NCI-H1694 (cell line): ENCODE measurements at regions not wholly inside any gene's neighbourhood (a gene's known extent, or its start where the extent isn't known, plus 50 kb on each side); places are given as distances from the start of the nearest gene placed in this dataset.

ENCODE experiments used
- DNase-seq: peaks from one replicate; lab custom pipeline; 2025; lab: John Stamatoyannopoulos, UW

DNA sequence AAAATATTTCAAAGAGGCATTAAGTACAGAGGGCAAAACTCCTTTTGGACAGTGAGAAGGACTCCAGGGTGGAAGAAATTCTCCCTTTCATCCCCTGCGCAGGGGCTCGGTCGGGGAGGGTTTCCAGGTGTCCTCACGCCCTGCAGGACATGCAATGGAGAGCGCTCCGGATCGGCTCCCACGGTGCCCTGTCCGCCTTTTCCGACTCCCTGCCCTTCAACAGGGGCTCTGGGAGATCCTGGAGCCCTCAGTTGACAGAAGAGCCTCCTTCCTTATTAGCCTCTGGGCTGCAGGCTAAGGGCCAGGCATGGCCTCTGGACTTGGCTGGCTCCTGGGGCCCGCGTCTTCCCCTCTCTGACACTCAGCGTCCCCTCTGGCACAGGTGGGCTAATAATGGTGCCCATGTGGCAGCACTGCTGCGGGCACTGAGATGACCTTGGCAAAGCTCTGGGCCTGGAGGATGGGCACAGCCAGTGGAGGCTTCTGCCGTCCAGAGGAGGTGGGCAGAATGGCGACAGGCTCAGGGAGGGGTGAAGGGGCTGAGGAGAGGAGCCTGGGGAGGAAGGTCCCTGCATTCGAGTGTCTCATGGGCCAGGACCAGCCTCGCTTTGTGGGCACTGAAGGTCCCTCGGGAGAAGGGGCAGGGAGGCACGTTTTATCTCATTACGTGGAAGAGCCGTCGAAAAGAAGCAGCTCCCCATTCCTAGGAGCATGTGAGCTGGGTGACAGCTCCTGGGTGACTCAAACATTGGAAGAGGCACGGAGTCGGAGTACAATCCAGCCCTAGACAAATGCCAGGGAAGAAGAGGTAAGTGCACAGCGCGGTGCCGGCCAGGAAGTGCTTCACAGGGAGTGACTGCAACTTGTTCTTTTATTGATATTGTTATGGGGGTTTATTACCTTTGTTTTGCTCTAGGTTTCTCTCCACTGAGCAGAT lies 161.7 kb downstream of the IRF8 start:
- DNase-seq: no peak

DNA sequence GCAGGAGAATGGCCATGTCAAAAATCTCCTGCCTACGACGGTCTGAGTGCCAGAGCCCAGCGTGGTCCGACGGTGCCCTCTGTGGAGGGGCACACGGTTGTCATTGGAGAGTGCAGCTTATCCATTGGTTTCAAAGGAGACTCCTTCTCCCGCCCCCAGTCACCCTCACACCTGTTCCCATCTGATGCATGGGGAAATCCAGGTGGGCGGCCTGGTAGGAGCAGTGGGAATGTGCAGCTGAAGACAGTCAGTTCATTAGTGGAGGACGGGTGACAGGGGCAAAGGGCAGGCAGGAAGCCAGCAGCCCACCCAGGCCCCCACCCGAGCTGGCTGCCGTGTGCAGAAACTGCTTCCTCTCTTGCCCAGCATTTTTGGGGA lies 162.3 kb downstream of the IRF8 start:
- no peak for DNase-seq

GRCh38 chr16:86061721-86062120 lies 162.8 kb downstream of the IRF8 start:
- no peak for DNase-seq

DNA sequence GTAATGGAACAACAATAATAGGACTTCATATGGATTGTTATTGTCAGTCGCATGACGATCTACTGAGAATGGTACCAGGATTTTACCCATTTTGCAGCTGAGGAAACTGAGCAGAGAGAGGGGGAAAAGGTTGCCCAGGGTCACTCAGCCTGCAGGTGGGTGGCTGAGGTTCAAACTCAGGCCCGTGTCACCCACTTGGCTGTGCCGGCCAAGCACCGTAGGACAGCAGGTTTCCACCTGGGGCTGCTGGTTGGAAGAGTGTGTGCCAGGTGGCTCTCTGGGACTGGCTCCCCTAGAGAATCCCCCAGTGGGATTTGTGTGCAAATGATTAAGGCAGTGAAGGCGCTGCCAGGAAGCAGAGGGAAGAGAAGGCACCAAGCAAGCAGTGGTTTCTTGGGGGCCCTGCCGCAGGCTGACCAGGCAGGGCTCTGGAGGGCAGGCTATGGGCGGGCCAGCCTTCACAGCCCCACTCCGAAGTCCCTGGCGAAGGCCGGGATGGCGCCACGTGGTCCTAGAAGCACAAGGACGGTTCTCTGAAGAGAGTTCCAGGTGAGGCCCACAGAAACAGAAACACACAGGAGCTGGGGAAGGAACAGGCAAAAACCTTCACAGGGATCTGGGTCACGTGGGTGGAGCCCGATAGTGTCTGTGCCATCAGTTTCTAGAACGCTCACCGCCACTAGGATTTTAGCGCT lies 163.5 kb downstream of the IRF8 start:
- no peak for DNase-seq

DNA sequence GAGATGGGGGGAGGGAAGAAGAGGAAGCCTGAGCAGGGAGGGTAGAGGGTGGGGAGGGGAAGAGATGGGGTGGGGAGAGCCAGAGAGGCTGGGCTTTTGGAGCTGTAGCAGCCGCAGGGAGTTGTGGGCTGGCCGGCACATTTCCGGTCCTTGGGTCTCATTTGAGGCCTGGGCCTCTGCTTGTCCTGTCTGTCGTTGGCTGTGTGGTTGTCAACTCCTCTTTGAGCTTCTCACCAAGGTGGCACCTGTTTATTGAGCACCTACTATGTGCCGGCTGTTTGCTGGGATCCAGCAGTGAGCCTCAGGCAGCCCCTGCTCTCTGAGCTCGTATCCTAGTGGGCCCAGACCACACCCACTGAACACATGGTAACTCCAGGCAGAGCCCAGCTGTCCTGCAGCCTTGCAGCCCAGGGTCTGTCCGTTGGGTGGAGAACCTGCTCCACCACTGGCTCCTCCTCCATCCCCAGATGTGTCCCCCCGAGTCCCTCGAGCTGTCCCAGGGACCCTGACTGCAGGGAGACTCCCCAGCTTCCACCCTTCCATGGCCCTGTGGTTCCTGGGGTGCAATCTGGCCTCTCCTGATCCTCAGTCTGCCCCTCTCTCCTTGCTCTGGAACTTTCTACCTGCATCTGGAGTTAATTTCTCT lies 164.9 kb downstream of the IRF8 start:
- DNase-seq: no peak

DNA sequence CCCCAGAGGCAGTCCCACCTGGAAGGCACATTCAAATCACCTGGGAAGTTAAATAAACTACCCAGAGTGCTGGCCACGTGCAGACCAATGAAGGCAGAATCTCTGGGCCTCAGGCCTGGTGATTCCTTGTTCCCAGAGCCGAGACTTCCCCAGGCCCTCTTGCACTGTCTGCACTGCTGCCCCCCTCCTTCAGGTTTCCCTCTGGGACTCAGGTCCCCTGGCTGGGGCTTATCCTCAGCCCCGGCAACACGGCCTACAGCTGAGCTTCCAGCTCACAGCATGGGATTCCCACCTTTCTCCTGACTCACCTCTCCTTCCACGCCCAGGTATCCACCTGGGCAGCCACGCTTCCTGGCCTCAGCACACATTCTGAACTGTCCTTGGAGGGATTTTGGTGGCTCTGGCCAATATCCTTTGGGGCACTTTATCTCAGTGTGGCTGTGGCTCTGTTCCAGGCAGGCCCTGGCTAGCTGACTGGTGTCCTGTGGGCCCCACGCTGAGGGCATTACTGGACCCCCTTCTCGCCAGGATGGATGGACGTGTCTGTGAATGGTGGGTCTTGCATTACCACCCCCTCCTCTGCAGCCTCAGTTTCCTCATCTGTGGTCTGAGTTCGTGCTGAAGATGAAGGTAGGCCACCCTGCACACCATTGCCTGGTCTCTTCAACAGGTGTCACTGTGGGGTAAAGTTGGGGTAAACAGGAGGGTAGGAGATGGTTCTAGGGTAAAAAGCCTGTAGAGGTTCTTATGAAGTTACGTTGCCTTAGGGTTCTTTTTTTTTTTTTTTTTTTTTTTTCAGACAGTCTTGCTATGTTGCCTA lies 165.7 kb downstream of the IRF8 start:
- DNase-seq: no peak

DNA sequence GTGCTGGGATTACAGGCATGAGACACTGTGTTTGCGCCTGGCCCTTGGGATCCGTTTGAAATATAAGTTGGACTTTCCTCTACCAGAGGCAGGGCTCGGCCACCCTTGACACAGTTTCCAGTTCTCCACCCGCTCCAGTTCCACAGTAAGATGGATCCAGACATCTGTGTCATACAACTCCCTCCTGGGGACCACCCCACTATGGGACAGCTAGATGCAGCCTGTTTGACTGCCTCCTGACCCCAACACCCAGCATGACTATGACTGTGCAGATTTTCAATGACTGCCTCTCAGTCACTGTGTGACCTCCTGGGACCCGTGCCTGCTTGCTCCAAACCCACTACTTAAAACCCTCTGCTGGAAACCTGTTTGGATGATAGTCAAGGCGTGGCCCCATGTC lies 166.7 kb downstream of the IRF8 start:
- DNase-seq: no peak

DNA sequence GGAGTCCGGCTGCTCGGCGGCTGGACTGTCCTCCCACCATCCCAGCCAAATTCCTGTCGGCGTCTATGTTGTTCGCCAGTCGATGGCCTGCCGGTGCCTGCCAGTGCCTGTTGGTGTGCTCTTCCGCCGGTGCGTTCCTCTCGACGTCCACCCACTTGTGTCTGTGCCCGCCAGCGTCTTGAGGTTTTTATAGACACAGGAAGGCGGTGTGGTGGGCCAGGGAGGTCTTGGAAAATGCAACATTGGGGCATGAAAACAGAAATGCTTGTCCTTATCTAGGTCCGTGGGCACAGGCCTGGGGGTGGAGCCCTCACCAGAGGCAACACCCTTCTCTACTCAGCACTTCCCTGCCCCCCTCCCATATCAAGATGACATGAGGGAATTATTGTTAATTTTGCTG lies 167.8 kb downstream of the IRF8 start:
- DNase-seq: no peak

DNA sequence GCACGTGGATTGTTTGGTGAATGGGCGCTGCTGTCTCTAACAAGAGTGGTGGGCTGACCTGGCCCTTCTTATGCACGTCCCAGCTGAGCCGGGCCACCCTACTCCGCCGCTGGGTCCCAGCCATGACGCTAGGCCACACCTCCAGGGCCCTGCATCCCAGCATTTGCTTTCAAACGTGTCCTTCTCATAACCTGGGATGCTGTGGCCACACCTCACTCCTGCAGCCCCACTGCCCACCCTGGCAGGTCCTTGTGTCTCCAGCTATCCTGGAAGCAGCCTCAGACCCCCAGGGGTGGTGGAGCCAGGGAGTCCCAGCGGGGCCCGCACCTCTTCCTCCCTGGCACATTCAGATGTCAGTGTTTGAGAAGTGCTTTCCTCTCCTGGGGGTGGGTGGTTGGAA lies 168.6 kb downstream of the IRF8 start:
- no peak for DNase-seq

GRCh38 chr16:86067936-86068335 lies 169.0 kb downstream of the IRF8 start:
- DNase-seq: no peak

DNA sequence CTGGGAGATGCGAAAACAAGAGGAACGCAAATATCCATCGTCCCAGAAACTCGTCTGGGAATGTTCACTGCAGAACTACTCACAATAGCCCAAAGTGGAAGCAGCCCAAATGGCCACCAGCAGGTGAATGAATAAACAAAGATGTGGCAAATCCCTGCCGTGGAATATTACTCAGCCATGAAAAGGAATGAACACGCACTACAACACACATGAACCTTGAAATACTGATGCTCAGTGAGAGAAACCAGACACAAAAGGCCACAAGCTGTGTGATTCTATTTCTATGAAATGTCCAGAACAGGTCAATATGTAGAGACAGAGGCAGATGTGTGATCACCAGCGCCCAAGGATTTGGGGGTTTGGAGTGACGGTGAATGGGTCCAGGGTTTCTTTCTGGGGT lies 169.8 kb downstream of the IRF8 start:
- DNase-seq: no peak

DNA sequence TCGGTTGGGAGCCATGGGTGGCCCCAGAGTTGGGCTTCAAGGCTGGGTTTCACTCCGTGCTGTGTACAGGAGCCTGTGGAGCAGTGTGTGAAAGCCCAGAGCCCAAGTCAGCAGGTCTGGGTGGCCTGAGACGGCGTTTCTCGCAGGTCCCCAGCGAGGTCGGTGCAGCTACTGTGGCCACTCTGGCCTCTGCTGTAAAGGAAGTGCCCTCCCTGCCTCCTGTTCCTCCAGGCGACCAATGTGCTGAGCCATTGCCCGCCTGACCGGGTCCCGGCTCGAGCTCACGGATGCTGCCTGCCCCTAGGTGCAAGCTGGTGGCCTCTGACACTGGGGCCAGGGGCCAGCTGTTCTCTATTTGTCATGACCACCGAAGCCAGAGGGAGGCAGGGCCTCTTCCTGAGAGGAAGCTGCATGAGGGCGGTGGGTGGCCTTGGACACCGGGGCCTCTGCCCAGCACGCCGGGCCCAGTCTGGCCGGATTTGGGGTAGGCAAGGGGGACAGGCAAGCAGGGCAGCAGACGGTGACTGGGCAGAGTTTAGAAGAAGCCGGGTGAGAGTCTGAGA lies 170.9 kb downstream of the IRF8 start:
- DNase-seq: no peak

DNA sequence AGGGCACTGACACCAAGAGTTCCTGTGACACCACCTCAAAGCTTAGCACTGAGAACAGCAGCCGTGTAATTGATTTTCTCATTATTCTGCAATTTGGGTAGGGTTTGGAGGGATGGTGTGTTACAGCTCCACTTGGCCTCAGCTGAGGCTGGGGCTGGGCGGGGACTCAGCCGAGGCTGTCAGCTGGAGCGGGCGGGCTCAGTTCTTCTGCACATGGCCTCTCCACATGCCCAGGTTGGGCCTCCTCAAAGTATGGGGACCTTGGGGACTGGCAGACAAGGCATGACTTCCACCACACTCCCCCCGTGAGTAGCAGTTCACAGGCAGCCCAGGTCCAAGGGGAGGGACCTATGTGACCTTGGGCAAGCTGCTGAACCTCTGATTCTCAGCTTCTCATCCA lies 171.5 kb downstream of the IRF8 start:
- no peak for DNase-seq

- DNase-seq: no peak
These were observed 172.0 kb downstream of the IRF8 start for GRCh38 chr16:86070971-86071370.

DNA sequence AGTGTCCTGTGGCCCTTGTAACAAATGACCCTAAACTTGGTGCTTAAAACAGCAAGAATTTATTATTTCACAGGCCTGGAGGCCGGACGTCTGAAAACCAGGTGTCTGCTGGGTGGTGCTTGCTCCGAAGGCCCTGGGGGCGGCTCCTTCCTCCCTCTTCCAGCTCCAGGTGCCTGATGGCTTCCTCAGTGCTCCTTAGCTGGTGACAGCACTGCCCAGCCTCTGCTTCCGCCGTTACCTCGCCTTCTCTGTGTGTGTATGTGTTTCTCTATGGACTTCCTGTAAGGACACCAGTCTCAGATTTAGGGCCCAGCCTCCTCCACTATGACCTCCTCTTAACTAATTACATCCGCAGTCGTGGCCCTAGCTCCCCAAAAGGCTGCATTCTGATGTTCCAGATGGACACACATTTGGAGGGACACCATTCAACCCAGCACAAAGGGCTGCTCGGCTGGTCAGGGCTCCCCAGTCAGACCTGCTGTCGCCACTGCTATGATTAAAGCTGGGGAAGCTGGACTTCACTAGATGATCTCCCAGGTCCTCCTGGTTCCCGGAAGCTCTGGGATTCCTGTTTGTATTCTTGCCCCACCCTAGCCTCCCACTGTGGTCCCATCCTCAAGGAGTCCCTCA lies 172.8 kb downstream of the IRF8 start:
- DNase-seq: no peak

GRCh38 chr16:86072328-86073102 lies 173.6 kb downstream of the IRF8 start:
- DNase-seq: peak; percentile 9

GRCh38 chr16:86073103-86073625 lies 174.2 kb downstream of the IRF8 start:
- DNase-seq: no peak

- DNase-seq: no peak
These were observed 175.0 kb downstream of the IRF8 start for GRCh38 chr16:86073763-86074493.

DNA sequence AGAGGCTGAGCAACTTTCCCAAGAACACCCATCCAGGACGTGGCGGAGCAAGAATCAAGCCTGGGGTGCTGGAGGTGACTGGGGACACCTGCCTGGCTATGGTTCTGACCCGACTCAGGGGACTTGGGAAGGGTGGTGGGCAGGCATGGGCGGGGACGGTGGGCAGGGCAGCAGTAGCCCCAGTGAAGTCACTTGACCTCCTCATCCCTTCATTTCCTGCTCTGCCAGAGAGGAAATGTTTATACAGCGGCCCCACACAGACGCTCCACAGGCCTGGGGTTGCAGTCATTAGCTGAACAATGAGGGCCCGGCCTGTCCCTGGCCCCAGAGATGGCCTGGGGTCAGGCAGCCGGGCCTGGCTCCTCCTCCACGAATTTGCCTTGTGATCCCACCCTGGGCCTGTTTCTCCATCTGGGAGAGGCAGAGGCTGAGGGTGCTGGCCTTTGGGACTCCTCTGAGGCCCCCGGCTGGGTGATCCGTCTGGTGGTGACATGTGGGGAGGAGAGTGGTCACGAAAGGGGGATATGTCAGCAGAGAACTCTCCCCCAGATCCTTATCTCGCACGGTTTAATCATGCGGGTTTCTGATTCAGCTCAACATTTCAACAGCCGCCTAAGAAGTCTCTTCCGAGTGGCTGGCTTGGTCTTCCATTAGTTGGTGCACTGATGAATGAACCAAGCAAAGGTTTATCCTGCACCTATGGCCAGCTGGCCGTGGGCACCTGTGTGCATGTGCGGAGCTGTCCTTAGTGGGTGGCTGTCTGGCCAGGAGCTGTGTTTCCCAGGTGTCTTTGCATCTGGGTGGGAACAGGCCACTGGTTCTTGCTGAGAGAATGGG lies 175.9 kb downstream of the IRF8 start:
- no peak for DNase-seq
